DMS114 treated with DMSO at 0.1 percent for 48 hours (cell line): ENCODE measurements at regions not wholly inside any gene's neighbourhood (a gene's known extent, or its start where the extent isn't known, plus 50 kb on each side); places are given as distances from the start of the nearest gene placed in this dataset.
"Not testable (repeated sequence)": the region's sequence is repeated elsewhere in the genome, so short reads cannot be mapped to it uniquely, and the experiment has no call there.

Source experiments
- DNase-seq: peaks from one replicate; lab custom pipeline; 2025; ENCODE audit not compliant: unreplicated experiment; lab: John Stamatoyannopoulos, UW

- not testable (repeated sequence) for DNase-seq
These were observed 86.2 kb upstream of the SETMAR start for GRCh38 chr3:4216974-4217373.

- DNase-seq = no peak
These were observed 84.5 kb upstream of the SETMAR start for GRCh38 chr3:4218456-4219226.

GRCh38 chr3:4219227-4219568 lies 84.0 kb upstream of the SETMAR start:
- DNase-seq = no peak

- no peak for DNase-seq
These were observed 83.1 kb upstream of the SETMAR start for GRCh38 chr3:4220065-4220464.

GRCh38 chr3:4222574-4223175 lies 80.5 kb upstream of the SETMAR start:
- no peak for DNase-seq

GRCh38 chr3:4223777-4224176 lies 79.4 kb upstream of the SETMAR start:
- DNase-seq = no peak

- no peak for DNase-seq
These were observed 78.8 kb upstream of the SETMAR start for GRCh38 chr3:4224331-4224730.

GRCh38 chr3:4225005-4225471 lies 78.1 kb upstream of the SETMAR start:
- DNase-seq = no peak

GRCh38 chr3:4228295-4228694 lies 74.9 kb upstream of the SETMAR start:
- DNase-seq = no peak

- no peak for DNase-seq
These were observed 72.1 kb upstream of the SETMAR start for GRCh38 chr3:4231041-4231440.

GRCh38 chr3:4232798-4233197 lies 70.4 kb upstream of the SETMAR start:
- no peak for DNase-seq

- DNase-seq = no peak
These were observed 69.7 kb upstream of the SETMAR start for GRCh38 chr3:4233488-4233887.

GRCh38 chr3:4234889-4235288 lies 68.3 kb upstream of the SETMAR start:
- no peak for DNase-seq

- DNase-seq = no peak
These were observed 67.5 kb upstream of the SETMAR start for GRCh38 chr3:4235690-4236089.

GRCh38 chr3:4241595-4242170 lies 61.5 kb upstream of the SETMAR start:
- no peak for DNase-seq

GRCh38 chr3:4245671-4246070 lies 57.5 kb upstream of the SETMAR start:
- DNase-seq = no peak

- DNase-seq = no peak
These were observed 55.8 kb upstream of the SETMAR start for GRCh38 chr3:4247391-4247790.

- DNase-seq = no peak
These were observed 53.1 kb upstream of the SETMAR start for GRCh38 chr3:4250064-4250463.

GRCh38 chr3:4251412-4251811 lies 51.8 kb upstream of the SETMAR start:
- no peak for DNase-seq

- not testable (repeated sequence) for DNase-seq
These were observed 49.9 kb upstream of the SETMAR start for GRCh38 chr3:4253072-4253832.
